K562 (cell line): ENCODE measurements at regions not wholly inside any gene's neighbourhood (a gene's known extent, or its start where the extent isn't known, plus 50 kb on each side); places are given as distances from the start of the nearest gene placed in this dataset.

Experiments
- ARID4B ChIP-seq: sonication (generic); formaldehyde crosslinking; IDR thresholded peaks from 2 replicates; pipeline ENCODE4 v1.8.0; 2022; ENCODE audit warnings: mild to moderate bottlenecking, missing genetic modification reagents
- CBX5 ChIP-seq: IDR thresholded peaks from 2 replicates; pipeline ENCODE4 v1.6.1; 2014; ENCODE audit warnings: low read depth, borderline replicate concordance
- CTCF ChIP-seq, 3 experiments: IDR thresholded peaks in 2 of 3; conservative IDR thresholded peaks in 1 of 3; 2 replicates each; pipeline ENCODE4 v1.5.1; 2011 to 2012; ENCODE audit warnings: low read length in 3 of 3, mild to moderate bottlenecking in 3 of 3, control low read depth in 2 of 3, improper control_type of control experiment in 1 of 3, inconsistent platforms in 1 of 3, low read depth in 1 of 3, mixed read lengths in 1 of 3, moderate library complexity in 1 of 3; ENCODE audit not compliant: insufficient read depth in 2 of 3
- EZH2 ChIP-seq: IDR thresholded peaks from 2 replicates; pipeline ENCODE4 v1.6.1; 2012; ENCODE audit warnings: low read depth, mild to moderate bottlenecking, inconsistent platforms, low read length, borderline replicate concordance
- GMEB1 ChIP-seq: fragments of 250-450 bp; sonication (Bioruptor Pico); IDR thresholded peaks from 2 replicates; pipeline ENCODE4 v1.4.0; 2020; ENCODE audit warnings: mild to moderate bottlenecking
- MEIS2 ChIP-seq: fragments of 450-650 bp; IDR thresholded peaks from 2 replicates; pipeline ENCODE4 v1.6.1; 2014; ENCODE audit warnings: mild to moderate bottlenecking; ENCODE audit not compliant: partially characterized antibody
- PHF21A ChIP-seq: fragments of 450-650 bp; IDR thresholded peaks from 2 replicates; pipeline ENCODE4 v1.6.1; 2017; ENCODE audit warnings: low read depth, borderline replicate concordance
- PYGO2 ChIP-seq: fragments of 450-650 bp; IDR thresholded peaks from 2 replicates; pipeline ENCODE4 v1.6.1; 2016; ENCODE audit warnings: mild to moderate bottlenecking, missing genetic modification characterization, moderate library complexity, missing compliant biosample characterization
- RBM22 ChIP-seq: fragments of 200-400 bp; formaldehyde crosslinking; IDR thresholded peaks from 2 replicates; pipeline ENCODE4 v1.6.1; 2018; ENCODE audit warnings: low read length, low read depth; ENCODE audit not compliant: poor library complexity, severe bottlenecking
- SIN3A ChIP-seq, 2 experiments: fragments of 150-350 bp in 1 of 2; IDR thresholded peaks; 2 replicates each; pipeline ENCODE4 v1.6.1; 2011 to 2016; ENCODE audit warnings: borderline replicate concordance in 2 of 2, low read depth in 2 of 2, low read length in 2 of 2, mild to moderate bottlenecking in 2 of 2, moderate library complexity in 2 of 2; ENCODE audit not compliant: control insufficient read depth in 1 of 2
- SPI1 ChIP-seq: IDR thresholded peaks from 2 replicates; pipeline ENCODE4 v1.6.1; 2011; ENCODE audit warnings: low read depth, low read length, control low read depth, borderline replicate concordance
- TBL1XR1 ChIP-seq, 2 experiments: IDR thresholded peaks; 2 replicates each; pipeline ENCODE4 v1.6.1; 2012; ENCODE audit warnings: improper control_type of control experiment in 2 of 2, low read length in 2 of 2, mild to moderate bottlenecking in 1 of 2
- THRA ChIP-seq: fragments of 450-650 bp; IDR thresholded peaks from 2 replicates; pipeline ENCODE4 v1.6.1; 2017; ENCODE audit warnings: mild to moderate bottlenecking, moderate library complexity
- ZFPM2 ChIP-seq: fragments of 250-450 bp; sonication (Bioruptor Pico); IDR thresholded peaks from 2 replicates; pipeline ENCODE4 v1.5.1; 2022; ENCODE audit warnings: mild to moderate bottlenecking

- no peak for TF ChIP-seq TBL1XR1 (IDR thresholded peaks at IDR 0.05; ENCODE audit: low read length in 2 of 2)
- no peak for TF ChIP-seq PYGO2 (tag)
- TF ChIP-seq THRA, result no peak
- no peak for TF ChIP-seq SIN3A (IDR thresholded peaks at IDR 0.05; ENCODE audit: borderline replicate concordance in 2 of 2, control insufficient read depth in 1 of 2, low read depth in 2 of 2, low read length in 2 of 2)
- TF ChIP-seq EZH2, result no peak
- TF ChIP-seq CTCF (IDR thresholded peaks at IDR 0.05 in 2 of 3, conservative IDR thresholded peaks at IDR 0.05 in 1 of 3; ENCODE audit: insufficient read depth in 2 of 3, low read depth in 1 of 3, low read length in 3 of 3), result no peak
- no peak for TF ChIP-seq SPI1
- TF ChIP-seq ARID4B (CRISPR knock-in tag), result no peak
- no peak for TF ChIP-seq ZFPM2 (CRISPR knock-in tag)
- no peak for TF ChIP-seq CBX5
- no peak for TF ChIP-seq GMEB1 (CRISPR knock-in tag)
- TF ChIP-seq PHF21A, result no peak
- TF ChIP-seq MEIS2, result no peak
- TF ChIP-seq RBM22, result no peak
These were observed 227.2 kb downstream of the SLC6A15 start for GRCh38 chr12:84685379-84685778.
